IMR-90 (cell line): ENCODE measurements at regions not wholly inside any gene's neighbourhood (a gene's known extent, or its start where the extent isn't known, plus 50 kb on each side); places are given as distances from the start of the nearest gene placed in this dataset.

Experiments
- ATAC-seq: fragments of 200-7000 bp; cut with Tn5 transposase; 2 replicates; pipeline ENCODE4 v1.9.1; 2020; ENCODE audit warnings: low read depth, mild to moderate bottlenecking, moderate library complexity
- BruUV-seq: library from RNA; stranded (reverse); fragments of 400-500 nt; replicated peaks from 2 replicates; lab custom pipeline; 2021; lab: Mats Ljungman, UMichigan
- CTCF ChIA-PET: fragments of 300-600 bp; formaldehyde crosslinking; extraction: SDS; loops from one replicate; lab custom pipeline; 2021; ENCODE audit warnings: antibody characterized with exemption; lab: Yijun Ruan, JAX
- POLR2A ChIA-PET: fragments of 300-600 bp; sonication (Branson Sonifier 250); formaldehyde crosslinking; loops from one replicate; lab custom pipeline; 2022; ENCODE audit warnings: antibody characterized with exemption; ENCODE audit not compliant: unreplicated experiment; lab: Charles Lee
- DNase-seq: peaks from one replicate; pipeline ENCODE4 v3.0.0; 2013
- H2AFZ ChIP-seq: replicated peaks from 2 replicates; pipeline ENCODE3; 2013; ENCODE audit warnings: low read length, mild to moderate bottlenecking; ENCODE audit not compliant: poor library complexity
- H2AK5ac ChIP-seq: 2 replicates; pipeline ENCODE4 v1.6.1; 2013; ENCODE audit warnings: low read depth, low read length, inconsistent platforms
- H2AK9ac ChIP-seq: replicated peaks from 2 replicates; pipeline ENCODE3; 2013; ENCODE audit warnings: mild to moderate bottlenecking, low read depth, low read length, moderate library complexity; ENCODE audit not compliant: poor library complexity
- H2BK120ac ChIP-seq: 2 replicates; pipeline ENCODE4 v1.6.1; 2013; ENCODE audit warnings: low read depth, low read length, inconsistent platforms
- H2BK15ac ChIP-seq: 3 replicates; pipeline ENCODE4 v1.6.1; 2013; ENCODE audit warnings: low read depth, low read length, inconsistent platforms
- H2BK20ac ChIP-seq: 2 replicates; pipeline ENCODE4 v1.6.1; 2013; ENCODE audit warnings: low read depth, mild to moderate bottlenecking, inconsistent platforms, low read length, moderate library complexity
- H2BK5ac ChIP-seq: 2 replicates; pipeline ENCODE4 v1.6.1; 2013; ENCODE audit warnings: mild to moderate bottlenecking, low read depth, low read length, inconsistent platforms; ENCODE audit not compliant: poor library complexity, severe bottlenecking
- H3K14ac ChIP-seq: replicated peaks from 2 replicates; pipeline ENCODE4 v1.6.1; 2013; ENCODE audit warnings: low read depth, low read length, inconsistent platforms
- H3K18ac ChIP-seq: 2 replicates; pipeline ENCODE4 v1.6.1; 2013; ENCODE audit warnings: low read depth, low read length, control low read depth
- H3K23ac ChIP-seq: 2 replicates; pipeline ENCODE4 v1.6.1; 2013; ENCODE audit warnings: low read depth, low read length, inconsistent platforms
- H3K27ac ChIP-seq: 2 replicates; pipeline ENCODE4 v1.5.1; 2013; ENCODE audit warnings: mild to moderate bottlenecking, control low read depth, low read length; ENCODE audit not compliant: insufficient read depth
- H3K27me3 ChIP-seq: 2 replicates; pipeline ENCODE4 v1.6.1; 2013; ENCODE audit warnings: low read length; ENCODE audit not compliant: control insufficient read depth, insufficient read depth
- H3K36me3 ChIP-seq: 2 replicates; pipeline ENCODE4 v1.6.1; 2013; ENCODE audit warnings: low read length, mixed read lengths; ENCODE audit not compliant: control insufficient read depth, insufficient read depth
- H3K4ac ChIP-seq: 2 replicates; pipeline ENCODE4 v1.6.1; 2013; ENCODE audit warnings: low read depth, low read length, inconsistent platforms
- H3K4me1 ChIP-seq: 2 replicates; pipeline ENCODE4 v1.6.1; 2013; ENCODE audit warnings: low read length, mixed read lengths; ENCODE audit not compliant: control insufficient read depth, insufficient read depth
- H3K4me2 ChIP-seq: 2 replicates; pipeline ENCODE4 v1.6.1; 2013; ENCODE audit warnings: low read depth, mild to moderate bottlenecking, control low read depth, low read length, moderate library complexity
- H3K4me3 ChIP-seq: 2 replicates; pipeline ENCODE4 v1.5.1; 2013; ENCODE audit warnings: low read depth, mild to moderate bottlenecking, control low read depth, low read length, moderate library complexity; ENCODE audit not compliant: insufficient read depth
- H3K56ac ChIP-seq: 2 replicates; pipeline ENCODE4 v1.6.1; 2013; ENCODE audit warnings: low read length, inconsistent platforms; ENCODE audit not compliant: insufficient read depth; ENCODE audit errors: extremely low read depth
- H3K79me1 ChIP-seq, 2 experiments: 2 replicates each; pipeline ENCODE4 v1.6.1; 2013; ENCODE audit warnings: low read length in 2 of 2, inconsistent platforms in 1 of 2, low read depth in 1 of 2
- H3K9ac ChIP-seq: 2 replicates; pipeline ENCODE4 v1.6.1; 2013; ENCODE audit warnings: low read depth, low read length, control low read depth
- H3K9me1 ChIP-seq: 2 replicates; pipeline ENCODE4 v1.6.1; 2013; ENCODE audit warnings: low read length, inconsistent platforms; ENCODE audit not compliant: insufficient read depth
- H3K9me3 ChIP-seq: 2 replicates; pipeline ENCODE4 v1.6.1; 2013; ENCODE audit warnings: low read length; ENCODE audit not compliant: control insufficient read depth, insufficient read depth
- H4K20me1 ChIP-seq: 2 replicates; pipeline ENCODE4 v1.6.1; 2013; ENCODE audit warnings: low read length, inconsistent platforms; ENCODE audit not compliant: insufficient read depth
- H4K5ac ChIP-seq: 2 replicates; pipeline ENCODE4 v1.6.1; 2013; ENCODE audit warnings: mild to moderate bottlenecking, low read depth, low read length, control low read depth
- H4K8ac ChIP-seq, 2 experiments: 2 replicates each; pipeline ENCODE4 v1.6.1; 2013; ENCODE audit warnings: low read depth in 2 of 2, low read length in 2 of 2, control low read depth in 1 of 2, inconsistent platforms in 1 of 2
- H4K91ac ChIP-seq: 2 replicates; pipeline ENCODE4 v1.6.1; 2013; ENCODE audit warnings: low read depth, low read length, inconsistent platforms; ENCODE audit not compliant: insufficient read depth
- BHLHE40 ChIP-seq: fragments of 150-350 bp; IDR thresholded peaks from 2 replicates; pipeline ENCODE4 v1.6.1; 2016; ENCODE audit warnings: mild to moderate bottlenecking, low read depth, low read length
- CEBPB ChIP-seq: IDR thresholded peaks from 2 replicates; pipeline ENCODE4 v1.6.1; 2012; ENCODE audit warnings: low read depth, low read length, improper control_type of control experiment
- CHD1 ChIP-seq: IDR thresholded peaks from 2 replicates; pipeline ENCODE4 v1.6.1; 2012; ENCODE audit warnings: low read depth, low read length, improper control_type of control experiment
- FOS ChIP-seq: fragments of 150-350 bp; IDR thresholded peaks from 2 replicates; pipeline ENCODE4 v1.6.1; 2016; ENCODE audit warnings: low read depth, low read length
- MAFK ChIP-seq: IDR thresholded peaks from 2 replicates; pipeline ENCODE4 v1.6.1; 2012; ENCODE audit warnings: low read depth, low read length, improper control_type of control experiment
- MAZ ChIP-seq: IDR thresholded peaks from 2 replicates; pipeline ENCODE4 v1.6.1; 2012; ENCODE audit warnings: low read depth, mild to moderate bottlenecking, low read length, improper control_type of control experiment, moderate library complexity, borderline replicate concordance
- MXI1 ChIP-seq: IDR thresholded peaks from 2 replicates; pipeline ENCODE4 v1.6.1; 2012; ENCODE audit warnings: low read depth, mild to moderate bottlenecking, low read length, moderate library complexity, borderline replicate concordance
- NFE2L2 ChIP-seq: fragments of 150-350 bp; IDR thresholded peaks from 2 replicates; pipeline ENCODE4 v1.6.1; 2016; ENCODE audit warnings: low read depth, mild to moderate bottlenecking, low read length
- POLR2A ChIP-seq: IDR thresholded peaks from 2 replicates; pipeline ENCODE4 v1.6.1; 2012; ENCODE audit warnings: mild to moderate bottlenecking, low read depth, low read length
- RAD21 ChIP-seq: IDR thresholded peaks from 2 replicates; pipeline ENCODE4 v1.6.1; 2012; ENCODE audit warnings: low read length, improper control_type of control experiment
- RCOR1 ChIP-seq: IDR thresholded peaks from 2 replicates; pipeline ENCODE4 v1.6.1; 2012; ENCODE audit warnings: mild to moderate bottlenecking, low read length, improper control_type of control experiment; ENCODE audit not compliant: insufficient replicate concordance
- RFX5 ChIP-seq: IDR thresholded peaks from 2 replicates; pipeline ENCODE4 v1.8.0; 2012; ENCODE audit warnings: low read depth, mild to moderate bottlenecking, low read length, moderate library complexity
- SMC3 ChIP-seq: fragments of 150-350 bp; IDR thresholded peaks from 2 replicates; pipeline ENCODE4 v1.6.1; 2016; ENCODE audit warnings: low read depth, mild to moderate bottlenecking, antibody characterized with exemption, low read length, moderate library complexity
- WGBS, 2 experiments: methylation state at CpG; one replicate each; pipeline versions ENCODE4 v1.1.5 to v1.1.7; 2013; ENCODE audit warnings: missing lambda C conversion rate in 2 of 2; ENCODE audit not compliant: insufficient read length in 1 of 2; ENCODE audit errors: extremely low coverage in 2 of 2; 5-methylcytosine and 5-hydroxymethylcytosine counted together
- dilution Hi-C: fragments of 300-500 bp; cut with HindIII; formaldehyde crosslinking; loops from one replicate; pipeline ENCODE4 v1.14.3; 2018; ENCODE audit warnings: low sequenced_read_pairs; ENCODE audit not compliant: unreplicated experiment
- in situ Hi-C: fragments of 300-500 bp; cut with MboI; formaldehyde crosslinking; loops from 3 replicates; pipeline ENCODE4 v1.14.3; 2019; ENCODE audit warnings: low sequenced_read_pairs, inconsistent platforms, mixed read lengths
- intact Hi-C: fragments of 100-400 bp; cut with micrococcal nuclease; formaldehyde crosslinking; loops from 2 replicates; pipeline ENCODE4 v1.10.0; 2022
- TF ChIP-seq, protein P1 (sequence below): conservative IDR thresholded peaks from 2 replicates; pipeline ENCODE4 v1.5.1; 2012; ENCODE audit warnings: mild to moderate bottlenecking, low read depth, low read length, improper control_type of control experiment
- TF ChIP-seq, protein P2 (sequence below): fragments of 150-350 bp; IDR thresholded peaks from 2 replicates; pipeline ENCODE4 v1.6.1; 2016; ENCODE audit warnings: low read depth, mild to moderate bottlenecking, low read length, moderate library complexity, borderline replicate concordance
- TF ChIP-seq, protein P3 (sequence below): fragments of 150-350 bp; IDR thresholded peaks from 2 replicates; pipeline ENCODE4 v1.6.1; 2017; ENCODE audit warnings: mild to moderate bottlenecking, antibody characterized with exemption, low read length, low read depth

GRCh38 chr11:114914231-114915005 lies 236.1 kb downstream of the NXPE2 start:
- no TSS peak for BruUV-seq
- no peak overlapping the region for H2BK20ac ChIP-seq
- CTCF ChIA-PET = interaction anchor here (0.6 kb wide), 1 partner anchor 220 kb away, joined by 4 read pairs; no protein-coding TSS in a partner anchor
- no peaks in the 10 kb centered on the region for H3K27me3 ChIP-seq
- intact Hi-C loops (no loop called here), dilution Hi-C loops (no loop called here), in situ Hi-C loops (no loop called here)
- TF ChIP-seq BHLHE40 (no peak), MAFK (no peak), RCOR1 (no peak), POLR2A (no peak), MXI1 (no peak), CHD1 (no peak), MAZ (no peak), NFE2L2 (no peak), SMC3 (no peak), FOS (no peak), CEBPB (no peak), RAD21 (no peak), RFX5 (no peak)
- TF ChIP-seq, protein P1, sequence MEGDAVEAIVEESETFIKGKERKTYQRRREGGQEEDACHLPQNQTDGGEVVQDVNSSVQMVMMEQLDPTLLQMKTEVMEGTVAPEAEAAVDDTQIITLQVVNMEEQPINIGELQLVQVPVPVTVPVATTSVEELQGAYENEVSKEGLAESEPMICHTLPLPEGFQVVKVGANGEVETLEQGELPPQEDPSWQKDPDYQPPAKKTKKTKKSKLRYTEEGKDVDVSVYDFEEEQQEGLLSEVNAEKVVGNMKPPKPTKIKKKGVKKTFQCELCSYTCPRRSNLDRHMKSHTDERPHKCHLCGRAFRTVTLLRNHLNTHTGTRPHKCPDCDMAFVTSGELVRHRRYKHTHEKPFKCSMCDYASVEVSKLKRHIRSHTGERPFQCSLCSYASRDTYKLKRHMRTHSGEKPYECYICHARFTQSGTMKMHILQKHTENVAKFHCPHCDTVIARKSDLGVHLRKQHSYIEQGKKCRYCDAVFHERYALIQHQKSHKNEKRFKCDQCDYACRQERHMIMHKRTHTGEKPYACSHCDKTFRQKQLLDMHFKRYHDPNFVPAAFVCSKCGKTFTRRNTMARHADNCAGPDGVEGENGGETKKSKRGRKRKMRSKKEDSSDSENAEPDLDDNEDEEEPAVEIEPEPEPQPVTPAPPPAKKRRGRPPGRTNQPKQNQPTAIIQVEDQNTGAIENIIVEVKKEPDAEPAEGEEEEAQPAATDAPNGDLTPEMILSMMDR = no peak
- TF ChIP-seq, protein P2, sequence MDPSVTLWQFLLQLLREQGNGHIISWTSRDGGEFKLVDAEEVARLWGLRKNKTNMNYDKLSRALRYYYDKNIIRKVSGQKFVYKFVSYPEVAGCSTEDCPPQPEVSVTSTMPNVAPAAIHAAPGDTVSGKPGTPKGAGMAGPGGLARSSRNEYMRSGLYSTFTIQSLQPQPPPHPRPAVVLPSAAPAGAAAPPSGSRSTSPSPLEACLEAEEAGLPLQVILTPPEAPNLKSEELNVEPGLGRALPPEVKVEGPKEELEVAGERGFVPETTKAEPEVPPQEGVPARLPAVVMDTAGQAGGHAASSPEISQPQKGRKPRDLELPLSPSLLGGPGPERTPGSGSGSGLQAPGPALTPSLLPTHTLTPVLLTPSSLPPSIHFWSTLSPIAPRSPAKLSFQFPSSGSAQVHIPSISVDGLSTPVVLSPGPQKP = no peak
- TF ChIP-seq, protein P3, sequence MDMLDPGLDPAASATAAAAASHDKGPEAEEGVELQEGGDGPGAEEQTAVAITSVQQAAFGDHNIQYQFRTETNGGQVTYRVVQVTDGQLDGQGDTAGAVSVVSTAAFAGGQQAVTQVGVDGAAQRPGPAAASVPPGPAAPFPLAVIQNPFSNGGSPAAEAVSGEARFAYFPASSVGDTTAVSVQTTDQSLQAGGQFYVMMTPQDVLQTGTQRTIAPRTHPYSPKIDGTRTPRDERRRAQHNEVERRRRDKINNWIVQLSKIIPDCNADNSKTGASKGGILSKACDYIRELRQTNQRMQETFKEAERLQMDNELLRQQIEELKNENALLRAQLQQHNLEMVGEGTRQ = no peak
- H4K91ac ChIP-seq = no peak overlapping the region
- WGBS, 2 experiments = no CpG with 5 or more reads among the region's 1 CpG
- H3K4me1 ChIP-seq = no peaks in the 10 kb centered on the region
- H3K4ac ChIP-seq = no peak overlapping the region
- H2BK15ac ChIP-seq = no peak overlapping the region
- no peak overlapping the region for H3K9ac ChIP-seq
- no peak overlapping the region for H2AFZ ChIP-seq
- no peak overlapping the region for H3K56ac ChIP-seq
- H4K8ac ChIP-seq = no peak overlapping the region
- no peak overlapping the region for H3K4me3 ChIP-seq
- H3K4me2 ChIP-seq = no peak overlapping the region
- no peak overlapping the region for H3K18ac ChIP-seq
- ATAC-seq (no peak), DNase-seq (no peak)
- H3K36me3 ChIP-seq = no peaks in the 10 kb centered on the region
- H2BK5ac ChIP-seq = no peak overlapping the region
- H2BK120ac ChIP-seq = no peak overlapping the region
- H2AK5ac ChIP-seq = no peak overlapping the region
- H2AK9ac ChIP-seq = no peak overlapping the region
- no peaks in the 10 kb centered on the region for H3K79me1 ChIP-seq
- H3K9me1 ChIP-seq = no peaks in the 10 kb centered on the region
- no peaks in the 10 kb centered on the region for H4K20me1 ChIP-seq
- POLR2A ChIA-PET = no interaction called here
- no peak overlapping the region for H4K5ac ChIP-seq
- no peak overlapping the region for H3K14ac ChIP-seq
- no peak overlapping the region for H3K23ac ChIP-seq
- H3K27ac ChIP-seq = no peak overlapping the region
- peaks cover 8% of the 10 kb centered on the region for H3K9me3 ChIP-seq
